Hematopoietic multipotent progenitor cell treated with erythropoietin and hydrocortisone succinate and interleukin-3 and kit ligand, for 15 days (in vitro differentiated cells): ENCODE measurements at regions not wholly inside any gene's neighbourhood (a gene's known extent, or its start where the extent isn't known, plus 50 kb on each side); places are given as distances from the start of the nearest gene placed in this dataset.
"Not testable (repeated sequence)": the region's sequence is repeated elsewhere in the genome, so short reads cannot be mapped to it uniquely, and the experiment has no call there.

Source experiments
- DNase-seq: peaks from one replicate; pipeline ENCODE4 v3.0.0-alpha.2; 2015; ENCODE audit warnings: low spot score

DNA sequence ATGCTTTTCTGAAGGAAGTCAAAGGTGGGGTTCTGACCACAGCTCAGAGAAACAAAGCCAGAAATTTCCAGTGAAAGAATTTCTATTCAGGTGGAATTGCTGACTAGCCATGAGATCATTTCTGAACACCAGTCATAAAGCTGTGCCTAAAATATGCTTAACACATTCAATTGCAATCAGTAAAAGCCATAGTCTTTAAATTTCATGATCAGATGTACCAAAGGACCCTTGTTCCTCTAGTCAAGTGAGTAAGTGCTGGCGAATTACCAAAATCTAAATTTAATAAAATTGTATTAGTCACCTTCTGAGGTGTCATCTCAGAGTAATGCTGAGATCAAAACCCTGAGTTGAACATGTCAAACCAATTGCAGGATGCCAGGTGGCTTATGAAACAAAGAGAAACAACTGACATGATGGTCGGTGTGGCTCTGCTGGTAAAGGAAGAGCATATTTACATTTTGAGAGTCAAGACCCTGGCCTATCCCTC lies 334.2 kb upstream of the CCNH start:
- no peak for DNase-seq

GRCh38 chr5:87746341-87746740 lies 333.6 kb upstream of the CCNH start:
- DNase-seq: no peak

GRCh38 chr5:87741881-87742280 lies 329.2 kb upstream of the CCNH start:
- no peak for DNase-seq

GRCh38 chr5:87735923-87736322 lies 323.2 kb upstream of the CCNH start:
- no peak for DNase-seq

DNA sequence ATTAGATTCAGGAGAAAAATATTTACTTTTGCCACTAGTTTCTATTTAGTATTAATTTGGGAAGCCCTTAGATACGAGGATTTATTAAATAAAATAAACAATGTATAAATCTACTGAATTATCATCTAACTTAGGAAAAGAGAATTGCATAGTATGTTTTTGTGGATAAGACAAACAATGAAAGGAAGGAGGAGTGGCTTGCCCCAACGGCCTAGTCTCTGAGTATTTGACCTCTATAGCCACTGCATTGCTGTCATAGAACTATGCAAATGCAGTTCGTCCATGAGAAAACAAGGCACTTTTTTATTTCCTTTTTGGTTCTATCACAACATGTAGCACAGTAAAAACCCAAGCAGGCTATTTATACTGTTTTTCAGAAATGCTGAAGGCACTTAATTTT lies 321.2 kb upstream of the CCNH start:
- no peak for DNase-seq

GRCh38 chr5:87732875-87733768 lies 320.4 kb upstream of the CCNH start:
- DNase-seq: no peak

DNA sequence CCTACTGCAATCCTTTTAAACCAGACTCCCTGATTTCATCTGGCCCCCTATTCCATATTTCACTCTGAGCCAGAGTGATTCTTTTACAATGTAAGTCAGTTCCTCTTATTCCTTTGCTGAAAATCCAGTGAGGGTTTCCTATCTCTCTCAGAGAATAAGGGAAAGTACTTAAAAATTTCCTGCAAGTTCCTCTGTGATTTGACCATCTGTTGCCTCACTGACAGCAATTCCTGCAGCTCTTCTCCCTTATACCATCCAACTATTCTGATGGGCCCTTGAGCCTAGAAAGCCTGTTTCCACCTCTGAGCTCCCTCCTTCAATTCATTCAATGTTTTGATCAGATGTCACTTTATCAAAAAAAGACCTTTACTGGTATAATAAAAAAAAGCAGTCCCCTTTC lies 317.1 kb upstream of the CCNH start:
- no peak for DNase-seq

- DNase-seq: no peak
These were observed 309.6 kb upstream of the CCNH start for GRCh38 chr5:87722286-87722685.

DNA sequence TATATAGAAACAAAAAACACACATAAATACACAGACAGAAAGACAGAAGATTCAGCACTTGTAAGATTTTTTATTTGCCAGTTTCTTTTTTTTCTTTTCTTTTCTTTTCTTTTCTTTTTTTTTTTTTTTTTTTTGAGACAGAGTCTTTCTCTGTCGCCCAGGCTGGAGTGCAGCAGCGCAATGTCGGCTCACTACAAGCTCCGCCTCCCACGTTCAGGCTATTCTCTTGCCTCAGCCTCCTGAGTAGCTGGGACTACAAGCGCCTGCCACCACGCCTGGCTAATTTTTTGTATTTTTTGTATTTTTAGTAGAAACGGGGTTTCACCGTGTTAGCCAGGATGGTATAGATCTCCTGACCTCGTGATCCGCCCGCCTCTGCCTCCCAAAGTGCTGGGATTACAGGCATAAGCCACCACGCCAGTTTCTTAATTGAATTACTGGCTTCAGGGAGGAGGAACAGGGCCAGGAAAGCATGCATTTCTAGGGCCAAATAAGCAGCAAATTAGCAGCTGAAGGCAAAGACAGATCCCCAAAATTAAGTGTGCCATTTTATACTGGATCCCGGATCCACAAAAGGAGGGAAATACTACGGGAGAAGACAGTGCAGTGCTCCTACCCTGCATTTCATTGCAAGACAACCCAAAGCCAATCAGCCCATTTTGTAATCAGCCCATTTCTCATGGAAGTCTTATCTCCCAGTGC lies 305.6 kb upstream of the CCNH start:
- not testable (repeated sequence) for DNase-seq

GRCh38 chr5:87717761-87718160 lies 305.0 kb upstream of the CCNH start:
- no peak for DNase-seq

DNA sequence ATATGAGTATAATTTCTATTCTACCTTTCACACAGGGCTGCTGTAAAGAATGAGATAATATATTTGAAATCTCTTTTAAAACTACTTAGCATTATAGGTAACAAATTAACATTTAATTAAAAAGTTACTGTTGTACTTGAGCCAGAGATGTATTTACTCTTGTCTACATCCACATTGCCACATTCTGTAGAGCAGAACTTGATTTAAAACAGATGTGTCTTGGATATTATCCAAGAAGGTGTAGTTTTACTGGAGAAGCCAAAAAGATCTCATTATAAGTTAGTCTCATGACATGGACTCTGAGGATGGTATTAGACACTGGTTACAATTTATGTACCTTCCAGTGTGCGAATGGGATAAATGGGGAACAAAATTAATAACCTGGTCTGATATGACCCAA lies 293.1 kb upstream of the CCNH start:
- DNase-seq: no peak

DNA sequence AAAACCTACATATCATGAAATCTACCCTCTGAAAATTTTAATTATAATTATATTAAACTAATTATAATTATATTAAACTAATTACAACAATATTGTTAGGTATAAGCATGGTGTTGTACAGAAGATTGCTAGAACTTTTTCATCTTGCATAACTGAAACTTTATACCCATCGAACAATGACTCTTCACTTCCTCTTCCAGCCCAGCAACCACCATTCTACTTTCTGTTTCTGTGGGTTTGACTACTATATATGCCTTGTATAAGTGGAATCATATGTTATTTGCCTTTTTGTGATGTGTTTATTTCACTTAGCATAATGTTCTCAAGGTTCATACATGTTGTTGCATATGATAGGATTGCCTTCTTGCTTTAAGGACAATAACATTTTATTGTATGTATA lies 274.2 kb upstream of the CCNH start:
- DNase-seq: no peak

DNA sequence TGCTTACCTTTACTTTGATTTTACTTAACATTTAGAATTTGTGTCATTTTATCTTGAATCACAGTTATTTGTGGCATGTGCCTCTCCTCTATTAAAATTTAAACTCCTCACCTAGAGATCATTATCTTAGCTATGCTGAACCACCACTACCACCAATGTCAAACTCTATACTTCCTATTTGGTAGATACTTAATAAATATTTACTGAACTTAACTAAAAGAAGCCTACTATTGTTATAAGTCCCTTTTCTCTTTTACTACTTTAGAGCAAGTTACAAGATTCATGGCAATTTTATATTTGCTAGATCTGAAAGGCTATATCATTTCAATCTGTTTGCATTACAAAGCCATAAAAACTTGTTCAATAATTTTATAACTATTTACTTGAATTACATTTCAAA lies 273.3 kb upstream of the CCNH start:
- no peak for DNase-seq

- no peak for DNase-seq
These were observed 261.5 kb upstream of the CCNH start for GRCh38 chr5:87674235-87674634.

DNA sequence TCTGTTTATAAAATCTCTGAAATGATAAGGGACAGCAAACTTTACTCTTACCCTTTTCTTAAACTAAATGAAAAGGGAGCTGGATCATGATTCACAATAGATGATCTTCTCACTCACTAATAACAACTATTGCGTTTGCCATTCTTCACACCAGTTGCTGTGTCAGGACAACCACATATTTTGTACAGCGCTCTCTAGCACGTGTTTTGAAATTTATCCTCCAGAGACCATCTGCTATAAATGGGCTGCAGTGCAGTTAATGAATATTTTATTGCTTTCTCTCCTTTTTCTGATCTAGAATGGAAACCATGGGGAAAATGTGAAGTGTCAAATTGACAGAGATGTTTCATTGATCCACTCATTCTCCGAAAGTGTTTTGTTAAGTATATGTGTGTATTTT lies 258.4 kb upstream of the CCNH start:
- DNase-seq: no peak

- no peak for DNase-seq
These were observed 252.4 kb upstream of the CCNH start for GRCh38 chr5:87665166-87665565.

GRCh38 chr5:87661784-87662566 lies 249.2 kb upstream of the CCNH start:
- DNase-seq: no peak

DNA sequence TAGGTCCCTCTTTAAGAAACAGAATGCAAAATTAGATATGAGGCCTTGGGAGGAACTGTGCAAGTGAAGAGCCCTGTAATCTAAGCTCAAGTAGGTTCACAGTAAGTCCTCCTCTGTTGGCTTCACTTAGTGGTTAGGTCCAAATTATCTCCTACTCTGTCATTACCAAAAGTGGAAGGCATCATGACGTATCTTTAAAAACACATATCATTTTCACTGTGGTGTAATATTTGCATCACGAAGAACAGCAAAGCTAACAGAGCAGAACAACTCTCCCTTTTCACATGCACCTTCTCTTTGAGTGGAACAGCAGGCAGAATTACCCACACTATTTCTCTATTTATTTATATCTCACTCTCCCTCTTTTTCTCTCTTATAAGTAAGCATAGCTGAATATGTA lies 240.5 kb upstream of the CCNH start:
- DNase-seq: no peak

GRCh38 chr5:87650284-87650683 lies 237.6 kb upstream of the CCNH start:
- DNase-seq: no peak

DNA sequence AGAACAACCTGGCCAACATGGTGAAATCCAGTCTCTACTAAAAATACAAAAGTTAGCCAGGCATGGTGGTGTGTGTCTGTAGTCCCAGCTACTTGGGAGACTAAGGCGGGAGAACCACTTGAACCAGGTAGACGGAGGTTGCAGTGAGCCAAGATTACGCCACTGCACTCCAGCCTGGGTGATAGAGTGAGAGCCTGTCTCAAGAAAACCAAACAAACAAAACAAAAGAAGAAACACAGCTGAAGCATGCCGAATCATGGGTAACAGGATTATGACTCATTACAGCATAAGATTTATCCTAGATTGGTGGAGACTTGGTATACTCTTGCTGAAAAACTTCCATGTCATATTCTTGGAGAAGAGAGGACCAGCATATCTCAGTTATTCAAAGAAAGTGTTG lies 236.7 kb upstream of the CCNH start:
- no peak for DNase-seq

DNA sequence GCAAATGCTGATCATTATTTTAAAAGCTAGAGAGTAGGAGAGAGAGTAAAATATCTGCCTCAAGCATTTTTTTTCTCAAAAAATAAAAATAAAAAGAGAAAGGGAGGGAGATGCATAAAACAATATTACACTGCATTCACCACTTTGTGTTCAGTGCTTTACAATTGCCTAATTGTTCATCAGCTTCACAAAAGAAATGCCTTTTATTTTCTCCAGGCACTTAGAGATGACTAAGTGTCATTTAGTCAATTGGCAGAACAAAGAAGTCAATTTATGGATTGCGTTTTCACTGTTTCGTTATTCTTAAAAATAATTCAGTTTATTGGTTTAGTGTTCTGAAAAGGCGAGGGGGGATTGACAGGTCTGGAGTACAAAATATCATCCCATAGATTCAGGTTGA lies 232.5 kb upstream of the CCNH start:
- DNase-seq: no peak

GRCh38 chr5:87640902-87641301 lies 228.2 kb upstream of the CCNH start:
- no peak for DNase-seq

- no peak for DNase-seq
These were observed 214.6 kb upstream of the CCNH start for GRCh38 chr5:87627363-87627762.
